PFSK-1 (cell line): ENCODE measurements at regions not wholly inside any gene's neighbourhood (a gene's known extent, or its start where the extent isn't known, plus 50 kb on each side); places are given as distances from the start of the nearest gene placed in this dataset.

Experiments used
- SIN3A ChIP-seq: IDR thresholded peaks from 2 replicates; pipeline ENCODE4 v1.6.1; 2012; ENCODE audit warnings: mild to moderate bottlenecking, low read length, moderate library complexity, borderline replicate concordance; ENCODE audit not compliant: insufficient read depth
- TF ChIP-seq, protein P1 (sequence below), 2 experiments: IDR thresholded peaks; 2 replicates each; pipeline versions ENCODE4 v1.6.1 to v1.8.0; 2011 to 2012; ENCODE audit warnings: low read depth in 2 of 2, low read length in 2 of 2, control low read depth in 1 of 2, inconsistent platforms in 1 of 2, mild to moderate bottlenecking in 1 of 2, moderate library complexity in 1 of 2; ENCODE audit not compliant: insufficient read depth in 1 of 2

DNA sequence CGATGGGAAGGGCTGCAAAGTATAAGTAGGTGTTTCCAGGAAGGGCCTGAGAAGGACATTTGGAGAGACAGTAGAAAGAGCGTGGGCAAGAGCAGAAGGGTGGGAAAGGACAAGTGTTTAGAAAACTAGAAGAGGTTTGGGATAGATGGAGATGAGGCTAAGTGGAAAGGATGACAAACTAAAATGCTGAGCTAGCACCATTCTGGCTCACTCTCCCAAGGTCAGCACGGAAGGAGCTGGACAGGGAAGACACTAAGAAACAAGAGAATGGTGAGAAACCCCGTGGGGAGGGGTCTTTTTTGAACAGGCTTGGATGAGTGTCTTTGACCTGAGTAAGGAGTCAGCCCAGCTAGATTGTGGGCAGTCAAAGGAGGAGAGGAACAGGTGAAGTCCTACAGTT, 286.0 kb downstream of the CDK5RAP2 start:
- TF ChIP-seq, protein P1, sequence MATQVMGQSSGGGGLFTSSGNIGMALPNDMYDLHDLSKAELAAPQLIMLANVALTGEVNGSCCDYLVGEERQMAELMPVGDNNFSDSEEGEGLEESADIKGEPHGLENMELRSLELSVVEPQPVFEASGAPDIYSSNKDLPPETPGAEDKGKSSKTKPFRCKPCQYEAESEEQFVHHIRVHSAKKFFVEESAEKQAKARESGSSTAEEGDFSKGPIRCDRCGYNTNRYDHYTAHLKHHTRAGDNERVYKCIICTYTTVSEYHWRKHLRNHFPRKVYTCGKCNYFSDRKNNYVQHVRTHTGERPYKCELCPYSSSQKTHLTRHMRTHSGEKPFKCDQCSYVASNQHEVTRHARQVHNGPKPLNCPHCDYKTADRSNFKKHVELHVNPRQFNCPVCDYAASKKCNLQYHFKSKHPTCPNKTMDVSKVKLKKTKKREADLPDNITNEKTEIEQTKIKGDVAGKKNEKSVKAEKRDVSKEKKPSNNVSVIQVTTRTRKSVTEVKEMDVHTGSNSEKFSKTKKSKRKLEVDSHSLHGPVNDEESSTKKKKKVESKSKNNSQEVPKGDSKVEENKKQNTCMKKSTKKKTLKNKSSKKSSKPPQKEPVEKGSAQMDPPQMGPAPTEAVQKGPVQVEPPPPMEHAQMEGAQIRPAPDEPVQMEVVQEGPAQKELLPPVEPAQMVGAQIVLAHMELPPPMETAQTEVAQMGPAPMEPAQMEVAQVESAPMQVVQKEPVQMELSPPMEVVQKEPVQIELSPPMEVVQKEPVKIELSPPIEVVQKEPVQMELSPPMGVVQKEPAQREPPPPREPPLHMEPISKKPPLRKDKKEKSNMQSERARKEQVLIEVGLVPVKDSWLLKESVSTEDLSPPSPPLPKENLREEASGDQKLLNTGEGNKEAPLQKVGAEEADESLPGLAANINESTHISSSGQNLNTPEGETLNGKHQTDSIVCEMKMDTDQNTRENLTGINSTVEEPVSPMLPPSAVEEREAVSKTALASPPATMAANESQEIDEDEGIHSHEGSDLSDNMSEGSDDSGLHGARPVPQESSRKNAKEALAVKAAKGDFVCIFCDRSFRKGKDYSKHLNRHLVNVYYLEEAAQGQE (IDR thresholded peaks at IDR 0.05; ENCODE audit: insufficient read depth in 1 of 2, low read depth in 2 of 2, low read length in 2 of 2): no peak
- no peak for TF ChIP-seq SIN3A
